HepG2 (cell line): ENCODE measurements at regions not wholly inside any gene's neighbourhood (a gene's known extent, or its start where the extent isn't known, plus 50 kb on each side); places are given as distances from the start of the nearest gene placed in this dataset.

ENCODE experiments used
- ATAC-seq: fragments of 200-7000 bp; cut with Tn5 transposase; 3 replicates; pipeline ENCODE4 v1.9.1; 2020; ENCODE audit warnings: mild to moderate bottlenecking, moderate library complexity
- BruUV-seq: library from RNA; stranded (reverse); fragments of 400-500 nt; replicated peaks from 2 replicates; lab custom pipeline; 2021; lab: Mats Ljungman, UMichigan
- CTCF ChIA-PET: fragments of 300-600 bp; formaldehyde crosslinking; extraction: SDS; loops from one replicate; lab custom pipeline; 2021; ENCODE audit warnings: low total read pairs, inconsistent platforms, low intra/inter-chr PET ratio; lab: Yijun Ruan, JAX
- POLR2A ChIA-PET: fragments of 350-600 bp; sonication (Branson Sonifier 250); formaldehyde crosslinking; loops from one replicate; lab custom pipeline; 2020; ENCODE audit warnings: antibody characterized with exemption, inconsistent platforms; lab: Yijun Ruan, JAX
- DNase-seq: peaks from one replicate; pipeline ENCODE4 v3.0.0-alpha.2; 2015; ENCODE audit warnings: low spot score
- FAIRE-seq: peaks from 3 replicates; lab custom pipeline; 2011; peaks lifted over from hg19 to GRCh38; lab: Jason Lieb, UNC
- H2AFZ ChIP-seq: one replicate; pipeline ENCODE4 v1.6.1; 2011; ENCODE audit warnings: low read length, inconsistent platforms
- H3K27ac ChIP-seq: fragments of 300-600 bp; 3 replicates; pipeline ENCODE4 v1.8.0; 2011; ENCODE audit warnings: mixed run types, mild to moderate bottlenecking, mixed read lengths, low read length, inconsistent platforms; ENCODE audit not compliant: insufficient read depth; ENCODE audit errors: extremely low read length
- H3K27me3 ChIP-seq, 2 experiments: fragments of 200-600 bp in 1 of 2; 2 replicates in 1 of 2; 3 replicates in 1 of 2; pipeline versions ENCODE4 v1.6.0 to v1.8.0; 2011; ENCODE audit warnings: low read length in 2 of 2, mild to moderate bottlenecking in 2 of 2, moderate library complexity in 2 of 2, inconsistent platforms in 1 of 2; ENCODE audit not compliant: insufficient read depth in 2 of 2, control insufficient read depth in 1 of 2
- H3K36me3 ChIP-seq, 2 experiments: fragments of 200-600 bp in 1 of 2; replicated peaks in 1 of 2; 2 replicates in 1 of 2; 3 replicates in 1 of 2; pipeline versions ENCODE4 v1.5.1 to v1.8.0; 2011; ENCODE audit warnings: low read length in 2 of 2, inconsistent platforms in 1 of 2; ENCODE audit not compliant: insufficient read depth in 2 of 2, control insufficient read depth in 1 of 2
- H3K4me1 ChIP-seq: 2 replicates; pipeline ENCODE4 v1.5.1; 2012; ENCODE audit warnings: low read length, inconsistent platforms; ENCODE audit not compliant: insufficient read depth
- H3K4me2 ChIP-seq: 2 replicates; pipeline ENCODE4 v1.6.0; 2011; ENCODE audit warnings: low read depth, low read length, inconsistent platforms
- H3K4me3 ChIP-seq, 3 experiments: fragments of 200-600 bp in 1 of 3; sonication (generic), shearing (Covaris generic) in 1 of 3; replicated peaks in 1 of 3; 2 replicates each; pipeline ENCODE4 v1.5.1; 2011 to 2016; ENCODE audit warnings: low read length in 3 of 3, inconsistent platforms in 2 of 3, low read depth in 2 of 3, mild to moderate bottlenecking in 2 of 3, control low read depth in 1 of 3, mixed read lengths in 1 of 3; ENCODE audit not compliant: insufficient read depth in 1 of 3
- H3K79me2 ChIP-seq: one replicate; pipeline ENCODE4 v1.6.1; 2011; ENCODE audit warnings: low read length, inconsistent platforms; ENCODE audit not compliant: insufficient read depth
- H3K9ac ChIP-seq: 2 replicates; pipeline ENCODE4 v1.6.0; 2011; ENCODE audit warnings: mild to moderate bottlenecking, low read depth, low read length, inconsistent platforms; ENCODE audit not compliant: insufficient read depth
- H3K9me3 ChIP-seq: 2 replicates; pipeline ENCODE4 v1.5.1; 2012; ENCODE audit warnings: mild to moderate bottlenecking, low read length
- H4K20me1 ChIP-seq: 2 replicates; pipeline ENCODE4 v1.6.0; 2011; ENCODE audit warnings: inconsistent platforms, mild to moderate bottlenecking, low read length, moderate library complexity; ENCODE audit not compliant: insufficient read depth
- ASH2L ChIP-seq: fragments of 300-600, 200-600 bp; sonication (generic); IDR thresholded peaks from 2 replicates; pipeline ENCODE4 v1.7.0; 2017; ENCODE audit warnings: low read depth, mild to moderate bottlenecking, moderate library complexity, mixed read lengths, low read length; ENCODE audit not compliant: insufficient read length
- E2F2 ChIP-seq: sonication (generic); formaldehyde crosslinking; IDR thresholded peaks from 2 replicates; pipeline ENCODE4 v1.4.0; 2020; ENCODE audit warnings: missing genetic modification reagents, borderline replicate concordance
- FOSL2 ChIP-seq: sonication (generic); formaldehyde crosslinking; IDR thresholded peaks from 2 replicates; pipeline ENCODE4 v1.4.0; 2020; ENCODE audit warnings: missing genetic modification reagents
- FOXO4 ChIP-seq: sonication (generic); formaldehyde crosslinking; conservative IDR thresholded peaks from 2 replicates; pipeline ENCODE4 v1.8.1; 2023; ENCODE audit warnings: missing genetic modification reagents
- NFIB ChIP-seq: sonication (generic); formaldehyde crosslinking; IDR thresholded peaks from 2 replicates; pipeline ENCODE4 v1.9.0; 2021; ENCODE audit warnings: missing genetic modification reagents, mild to moderate bottlenecking, borderline replicate concordance
- PTBP1 ChIP-seq: fragments of 200-400 bp; formaldehyde crosslinking; IDR thresholded peaks from 2 replicates; pipeline ENCODE4 v1.6.1; 2018; ENCODE audit warnings: low read length, low read depth; ENCODE audit not compliant: poor library complexity, severe bottlenecking
- SCMH1 ChIP-seq: sonication (generic); formaldehyde crosslinking; IDR thresholded peaks from 2 replicates; pipeline ENCODE4 v1.9.0; 2021; ENCODE audit warnings: missing genetic modification reagents, mild to moderate bottlenecking, borderline replicate concordance
- SP2 ChIP-seq: sonication (generic); formaldehyde crosslinking; IDR thresholded peaks from 2 replicates; pipeline ENCODE4 v1.5.1; 2020; ENCODE audit warnings: mild to moderate bottlenecking, missing genetic modification reagents
- ZKSCAN5 ChIP-seq: sonication (generic); formaldehyde crosslinking; IDR thresholded peaks from 2 replicates; pipeline ENCODE4 v1.5.1; 2020; ENCODE audit warnings: mild to moderate bottlenecking, missing genetic modification reagents
- ZNF230 ChIP-seq: sonication (generic); formaldehyde crosslinking; IDR thresholded peaks from 2 replicates; pipeline ENCODE4 v1.4.0; 2020; ENCODE audit warnings: mild to moderate bottlenecking, missing genetic modification reagents
- WGBS: methylation state at CpG from one replicate; pipeline ENCODE4 v1.1.6; 2017; ENCODE audit warnings: low lambda C conversion rate; 5-methylcytosine and 5-hydroxymethylcytosine counted together
- in situ Hi-C: cut with HindIII; loops from 2 replicates; pipeline ENCODE4 v1.10.0; 2017; ENCODE audit warnings: low pct_unique_long_range_greater_than_20kb; ENCODE audit not compliant: extremely low pct_ligation_motif_present
- intact Hi-C: fragments of 100-400 bp; cut with micrococcal nuclease; formaldehyde crosslinking; loops from one replicate; pipeline ENCODE4 v1.10.0; 2022; ENCODE audit not compliant: unreplicated experiment
- TF ChIP-seq, protein P1 (sequence below): IDR thresholded peaks from 2 replicates; pipeline ENCODE4 v1.6.1; 2012; ENCODE audit warnings: low read depth, low read length, improper control_type of control experiment

DNA sequence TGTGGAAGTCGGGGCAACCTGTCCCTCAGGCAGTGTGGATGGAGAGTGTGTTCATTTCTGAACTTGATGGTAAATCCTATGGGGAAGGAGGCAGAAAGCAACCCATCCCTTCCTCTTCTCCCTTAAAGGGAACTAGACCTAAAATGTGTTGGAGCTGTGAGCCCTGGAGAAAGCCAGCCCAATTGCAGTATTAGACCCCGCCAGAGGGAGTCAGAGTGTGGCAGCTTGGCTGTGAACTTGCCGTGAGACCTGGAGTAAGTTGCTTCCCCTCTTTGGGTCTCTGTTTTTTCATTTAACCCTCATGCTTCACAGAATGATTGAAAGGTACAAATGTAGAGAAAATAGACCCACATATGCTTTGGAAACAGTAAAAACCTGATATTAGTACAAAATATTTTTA is 108.7 kb upstream of the PAK3 start:
- CTCF ChIA-PET, result no interaction called here
- in situ Hi-C loops (no loop called here), intact Hi-C loops (no loop called here)
- Histone ChIP-seq H2AFZ (no peak overlapping the region), H3K4me3 (no peak overlapping the region), H4K20me1 (no peaks in the 10 kb centered on the region), H3K79me2 (no peaks in the 10 kb centered on the region), H3K9ac (no peak overlapping the region), H3K36me3 (no peaks in the 10 kb centered on the region), H3K4me1 (no peaks in the 10 kb centered on the region), H3K27ac (no peak overlapping the region), H3K9me3 (no peaks in the 10 kb centered on the region), H3K27me3 (no peaks in the 10 kb centered on the region), H3K4me2 (no peak overlapping the region)
- peak; percentile 36 for FAIRE-seq
- no TSS peak for BruUV-seq
- ATAC-seq, result no peak
- TF ChIP-seq, protein P1, sequence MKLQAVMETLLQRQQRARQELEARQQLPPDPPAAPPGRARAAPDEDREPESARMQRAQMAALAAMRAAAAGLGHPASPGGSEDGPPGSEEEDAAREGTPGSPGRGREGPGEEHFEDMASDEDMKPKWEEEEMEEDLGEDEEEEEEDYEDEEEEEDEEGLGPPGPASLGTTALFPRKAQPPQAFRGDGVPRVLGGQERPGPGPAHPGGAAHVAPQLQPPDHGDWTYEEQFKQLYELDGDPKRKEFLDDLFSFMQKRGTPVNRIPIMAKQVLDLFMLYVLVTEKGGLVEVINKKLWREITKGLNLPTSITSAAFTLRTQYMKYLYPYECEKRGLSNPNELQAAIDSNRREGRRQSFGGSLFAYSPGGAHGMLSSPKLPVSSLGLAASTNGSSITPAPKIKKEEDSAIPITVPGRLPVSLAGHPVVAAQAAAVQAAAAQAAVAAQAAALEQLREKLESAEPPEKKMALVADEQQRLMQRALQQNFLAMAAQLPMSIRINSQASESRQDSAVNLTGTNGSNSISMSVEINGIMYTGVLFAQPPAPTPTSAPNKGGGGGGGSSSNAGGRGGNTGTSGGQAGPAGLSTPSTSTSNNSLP, result no peak
- no peak for TF ChIP-seq ZKSCAN5
- TF ChIP-seq PTBP1, result no peak
- TF ChIP-seq FOSL2, result no peak
- TF ChIP-seq SP2 (CRISPR knock-in tag), result no peak
- TF ChIP-seq SCMH1 (CRISPR knock-in tag), result no peak
- TF ChIP-seq ZNF230 (CRISPR knock-in tag), result no peak
- TF ChIP-seq E2F2 (CRISPR knock-in tag), result no peak
- TF ChIP-seq NFIB (CRISPR knock-in tag), result no peak
- TF ChIP-seq ASH2L, result no peak
- no peak for TF ChIP-seq FOXO4 (CRISPR knock-in tag)
- 0% methylated on average over 1 of the region's 3 CpGs for WGBS
- DNase-seq, result no peak
- POLR2A ChIA-PET, result no interaction called here
